ENCODE measurements at regions not wholly inside any gene's neighbourhood (a gene's known extent, or its start where the extent isn't known, plus 50 kb on each side); places are given as distances from the start of the nearest gene placed in this dataset.

DNA sequence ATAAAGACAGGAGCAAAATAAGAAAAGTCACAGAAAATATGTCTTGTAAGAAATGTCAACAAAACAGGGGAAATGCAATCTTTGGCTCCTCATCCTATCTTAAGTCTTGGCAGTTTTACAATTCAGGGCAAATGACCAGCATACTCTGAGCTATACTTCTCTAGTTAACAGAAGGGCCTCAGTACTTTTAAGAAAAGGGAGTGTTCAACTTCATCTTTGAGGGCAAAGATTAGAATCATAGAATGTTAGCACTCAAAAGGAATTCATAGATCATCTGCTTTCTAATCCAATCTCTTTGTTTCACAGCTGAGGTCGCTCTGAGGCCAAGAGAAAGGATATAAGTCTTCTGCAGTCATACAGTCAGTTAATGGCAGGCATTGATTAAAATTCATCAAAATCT, 174.0 kb upstream of the NT5C1B start:
- TF ChIP-seq POLR2A (IDR thresholded peaks at IDR 0.05), result no peak
- TF ChIP-seq, protein P1, sequence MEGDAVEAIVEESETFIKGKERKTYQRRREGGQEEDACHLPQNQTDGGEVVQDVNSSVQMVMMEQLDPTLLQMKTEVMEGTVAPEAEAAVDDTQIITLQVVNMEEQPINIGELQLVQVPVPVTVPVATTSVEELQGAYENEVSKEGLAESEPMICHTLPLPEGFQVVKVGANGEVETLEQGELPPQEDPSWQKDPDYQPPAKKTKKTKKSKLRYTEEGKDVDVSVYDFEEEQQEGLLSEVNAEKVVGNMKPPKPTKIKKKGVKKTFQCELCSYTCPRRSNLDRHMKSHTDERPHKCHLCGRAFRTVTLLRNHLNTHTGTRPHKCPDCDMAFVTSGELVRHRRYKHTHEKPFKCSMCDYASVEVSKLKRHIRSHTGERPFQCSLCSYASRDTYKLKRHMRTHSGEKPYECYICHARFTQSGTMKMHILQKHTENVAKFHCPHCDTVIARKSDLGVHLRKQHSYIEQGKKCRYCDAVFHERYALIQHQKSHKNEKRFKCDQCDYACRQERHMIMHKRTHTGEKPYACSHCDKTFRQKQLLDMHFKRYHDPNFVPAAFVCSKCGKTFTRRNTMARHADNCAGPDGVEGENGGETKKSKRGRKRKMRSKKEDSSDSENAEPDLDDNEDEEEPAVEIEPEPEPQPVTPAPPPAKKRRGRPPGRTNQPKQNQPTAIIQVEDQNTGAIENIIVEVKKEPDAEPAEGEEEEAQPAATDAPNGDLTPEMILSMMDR (IDR thresholded peaks at IDR 0.05 in 4 of 5, conservative IDR thresholded peaks at IDR 0.05 in 1 of 5), result no peak
